ENCODE measurements at regions not wholly inside any gene's neighbourhood (a gene's known extent, or its start where the extent isn't known, plus 50 kb on each side); places are given as distances from the start of the nearest gene placed in this dataset.

- TF ChIP-seq CTCF (IDR thresholded peaks at IDR 0.05) (no peak), POLR2A (IDR thresholded peaks at IDR 0.05) (no peak)
Observed at GRCh38 chr1:82449506-82450057, 648.8 kb downstream of the ADGRL2 start.

Measured in uterus (tissue), 2 donors.